Ishikawa (cell line): ENCODE measurements at regions not wholly inside any gene's neighbourhood (a gene's known extent, or its start where the extent isn't known, plus 50 kb on each side); places are given as distances from the start of the nearest gene placed in this dataset.

Source experiments
- CEBPB ChIP-seq: IDR thresholded peaks from 2 replicates; pipeline ENCODE4 v1.6.1; 2012
- EGR1 ChIP-seq: IDR thresholded peaks from 2 replicates; pipeline ENCODE4 v1.6.1; 2012
- REST ChIP-seq: IDR thresholded peaks from 2 replicates; pipeline ENCODE4 v1.6.1; 2012; ENCODE audit warnings: low read depth, mild to moderate bottlenecking
- TAF1 ChIP-seq: IDR thresholded peaks from 2 replicates; pipeline ENCODE4 v1.6.1; 2012; ENCODE audit warnings: low read depth, mild to moderate bottlenecking
- YY1 ChIP-seq: IDR thresholded peaks from 2 replicates; pipeline ENCODE4 v1.6.1; 2012; ENCODE audit warnings: low read depth

- TF ChIP-seq REST: no peak
- TF ChIP-seq CEBPB: no peak
- no peak for TF ChIP-seq EGR1
- no peak for TF ChIP-seq YY1
- no peak for TF ChIP-seq TAF1
These were observed 77.5 kb downstream of the FOXA2 start for GRCh38 chr20:22506827-22507226.
